CD4-positive, alpha-beta T cell treated with Interleukin-10 for 1 hour (primary cell): ENCODE measurements at regions not wholly inside any gene's neighbourhood (a gene's known extent, or its start where the extent isn't known, plus 50 kb on each side); places are given as distances from the start of the nearest gene placed in this dataset.
"Not testable (repeated sequence)": the region's sequence is repeated elsewhere in the genome, so short reads cannot be mapped to it uniquely, and the experiment has no call there.

Experiments
- DNase-seq: peaks from one replicate; pipeline ENCODE4 v3.0.0-alpha.2; 2020

GRCh38 chr5:13640270-13640669 is 304.2 kb downstream of the DNAH5 start:
- DNase-seq = no peak

- no peak for DNase-seq
These were observed 311.8 kb downstream of the DNAH5 start for GRCh38 chr5:13632676-13633075.

GRCh38 chr5:13629218-13629617 is 315.3 kb downstream of the DNAH5 start:
- DNase-seq = no peak

GRCh38 chr5:13627673-13628454 is 316.6 kb downstream of the DNAH5 start:
- DNase-seq = no peak

GRCh38 chr5:13625616-13626198 is 318.8 kb downstream of the DNAH5 start:
- DNase-seq = no peak

GRCh38 chr5:13624283-13625074 is 320.0 kb downstream of the DNAH5 start:
- no peak for DNase-seq

GRCh38 chr5:13613621-13614020 is 330.9 kb downstream of the DNAH5 start:
- DNase-seq = no peak

GRCh38 chr5:13611604-13612003 is 332.9 kb downstream of the DNAH5 start:
- DNase-seq = no peak

GRCh38 chr5:13609504-13609903 is 335.0 kb downstream of the DNAH5 start:
- no peak for DNase-seq

- DNase-seq = no peak
These were observed 338.4 kb downstream of the DNAH5 start for GRCh38 chr5:13606051-13606450.

GRCh38 chr5:13601112-13601511 is 343.4 kb downstream of the DNAH5 start:
- no peak for DNase-seq

- no peak for DNase-seq
These were observed 348.5 kb downstream of the DNAH5 start for GRCh38 chr5:13595978-13596377.

- DNase-seq = no peak
These were observed 352.9 kb downstream of the DNAH5 start for GRCh38 chr5:13591621-13592020.

- DNase-seq = no peak
These were observed 359.2 kb downstream of the DNAH5 start for GRCh38 chr5:13585324-13585723.

GRCh38 chr5:13581914-13582313 is 362.6 kb downstream of the DNAH5 start:
- no peak for DNase-seq

GRCh38 chr5:13581132-13581531 is 363.4 kb downstream of the DNAH5 start:
- DNase-seq = no peak

GRCh38 chr5:13580058-13580457 is 364.4 kb downstream of the DNAH5 start:
- no peak for DNase-seq

- DNase-seq = not testable (repeated sequence)
These were observed 365.4 kb downstream of the DNAH5 start for GRCh38 chr5:13579091-13579490.

GRCh38 chr5:13578311-13579039 is 366.0 kb downstream of the DNAH5 start:
- not testable (repeated sequence) for DNase-seq

GRCh38 chr5:13574574-13574973 is 369.9 kb downstream of the DNAH5 start:
- DNase-seq = no peak

GRCh38 chr5:13572163-13572562 is 372.3 kb downstream of the DNAH5 start:
- DNase-seq = no peak

- DNase-seq = no peak
These were observed 375.3 kb downstream of the DNAH5 start for GRCh38 chr5:13569090-13569715.

- DNase-seq = no peak
These were observed 376.7 kb downstream of the DNAH5 start for GRCh38 chr5:13567819-13568218.
